ENCODE measurements at regions not wholly inside any gene's neighbourhood (a gene's known extent, or its start where the extent isn't known, plus 50 kb on each side); places are given as distances from the start of the nearest gene placed in this dataset.

GRCh38 chr6:90382760-90383159 is 86.1 kb upstream of the BACH2 start:
- no peak overlapping the region for H3K4me3 Mint-ChIP-seq (ENCODE audit: unreplicated experiment)
- H3K36me3 Mint-ChIP-seq (ENCODE audit: low read depth, unreplicated experiment): no peaks in the 10 kb centered on the region
- Histone ChIP-seq H3K4me2 (ENCODE audit: low read length) (no peak overlapping the region), H3K9ac (ENCODE audit: low read length) (no peak overlapping the region), H3K9me3 (ENCODE audit: insufficient read depth, low read depth, low read length) (no peaks in the 10 kb centered on the region), H3K4me1 (ENCODE audit: insufficient read depth, low read length) (peaks cover 8% of the 10 kb centered on the region), H3K36me3 (ENCODE audit: insufficient read depth, low read length) (no peaks in the 10 kb centered on the region), H3K79me2 (ENCODE audit: insufficient read depth, low read length) (no peaks in the 10 kb centered on the region), H2AFZ (ENCODE audit: low read depth, low read length) (no peak overlapping the region), H3K27me3 (ENCODE audit: insufficient read depth, low read length) (no peaks in the 10 kb centered on the region), H3K4me3 (ENCODE audit: insufficient read depth, low read depth, low read length) (no peak overlapping the region), H4K20me1 (ENCODE audit: insufficient read depth, low read length) (no peaks in the 10 kb centered on the region), H3K27ac (ENCODE audit: low read depth, low read length) (no peak overlapping the region)
- FAIRE-seq: no peak
- H3K9me3 Mint-ChIP-seq (ENCODE audit: unreplicated experiment): no peaks in the 10 kb centered on the region
- H3K27ac Mint-ChIP-seq (ENCODE audit: unreplicated experiment): no peak overlapping the region
- DNase-seq (ENCODE audit: low read depth): no peak
- no peaks in the 10 kb centered on the region for H3K27me3 Mint-ChIP-seq (ENCODE audit: low read depth, unreplicated experiment)
- no peak for TF ChIP-seq EZH2 (IDR thresholded peaks at IDR 0.05; ENCODE audit: insufficient read depth, low read length)
- TF ChIP-seq CTCF (IDR thresholded peaks at IDR 0.05; ENCODE audit: insufficient read depth, low read depth, low read length): no peak
- peaks cover 13% of the 10 kb centered on the region for H3K4me1 Mint-ChIP-seq (ENCODE audit: low read depth, unreplicated experiment)

- DNase-seq (ENCODE audit: low read depth) (peak; percentile 92), FAIRE-seq (peak; percentile 76)
- H3K27ac ChIP-seq (ENCODE audit: low read depth, low read length): peak overlapping the region; percentile 84
- no peaks in the 10 kb centered on the region for H3K27me3 ChIP-seq (ENCODE audit: insufficient read depth, low read length)
- Mint-ChIP-seq H3K27ac (ENCODE audit: unreplicated experiment) (peak overlapping the region; percentile 83), H3K4me3 (ENCODE audit: unreplicated experiment) (peak overlapping the region; percentile 67), H3K27me3 (ENCODE audit: low read depth, unreplicated experiment) (no peaks in the 10 kb centered on the region), H3K9me3 (ENCODE audit: unreplicated experiment) (no peaks in the 10 kb centered on the region), H3K4me1 (ENCODE audit: low read depth, unreplicated experiment) (peaks cover 16% of the 10 kb centered on the region), H3K36me3 (ENCODE audit: low read depth, unreplicated experiment) (no peaks in the 10 kb centered on the region)
- H3K79me2 ChIP-seq (ENCODE audit: insufficient read depth, low read length): no peaks in the 10 kb centered on the region
- peak overlapping the region; percentile 37 for H2AFZ ChIP-seq (ENCODE audit: low read depth, low read length)
- H3K36me3 ChIP-seq (ENCODE audit: insufficient read depth, low read length): no peaks in the 10 kb centered on the region
- H3K4me2 ChIP-seq (ENCODE audit: low read length): peak overlapping the region; percentile 69
- no peaks in the 10 kb centered on the region for H4K20me1 ChIP-seq (ENCODE audit: insufficient read depth, low read length)
- no peaks in the 10 kb centered on the region for H3K9me3 ChIP-seq (ENCODE audit: insufficient read depth, low read depth, low read length)
- H3K4me1 ChIP-seq (ENCODE audit: insufficient read depth, low read length): peaks cover 14% of the 10 kb centered on the region
- no peak overlapping the region for H3K4me3 ChIP-seq (ENCODE audit: insufficient read depth, low read depth, low read length)
- TF ChIP-seq EZH2 (IDR thresholded peaks at IDR 0.05; ENCODE audit: insufficient read depth, low read length) (no peak), CTCF (IDR thresholded peaks at IDR 0.05; ENCODE audit: insufficient read depth, low read depth, low read length) (no peak)
- H3K9ac ChIP-seq (ENCODE audit: low read length): peak overlapping the region; percentile 51
Measured at GRCh38 chr6:90375681-90376439, 79.2 kb upstream of the BACH2 start.

GRCh38 chr6:90374201-90374600 is 77.6 kb upstream of the BACH2 start:
- H3K36me3 Mint-ChIP-seq (ENCODE audit: low read depth, unreplicated experiment): no peaks in the 10 kb centered on the region
- no peaks in the 10 kb centered on the region for H3K27me3 Mint-ChIP-seq (ENCODE audit: low read depth, unreplicated experiment)
- H3K4me3 ChIP-seq (ENCODE audit: insufficient read depth, low read depth, low read length): no peak overlapping the region
- peaks cover 31% of the 10 kb centered on the region for H3K4me1 Mint-ChIP-seq (ENCODE audit: low read depth, unreplicated experiment)
- H3K36me3 ChIP-seq (ENCODE audit: insufficient read depth, low read length): no peaks in the 10 kb centered on the region
- H3K27ac ChIP-seq (ENCODE audit: low read depth, low read length): no peak overlapping the region
- no peak overlapping the region for H3K4me3 Mint-ChIP-seq (ENCODE audit: unreplicated experiment)
- no peak overlapping the region for H3K27ac Mint-ChIP-seq (ENCODE audit: unreplicated experiment)
- H2AFZ ChIP-seq (ENCODE audit: low read depth, low read length): no peak overlapping the region
- no peaks in the 10 kb centered on the region for H3K9me3 Mint-ChIP-seq (ENCODE audit: unreplicated experiment)
- no peaks in the 10 kb centered on the region for H4K20me1 ChIP-seq (ENCODE audit: insufficient read depth, low read length)
- no peaks in the 10 kb centered on the region for H3K9me3 ChIP-seq (ENCODE audit: insufficient read depth, low read depth, low read length)
- H3K4me2 ChIP-seq (ENCODE audit: low read length): no peak overlapping the region
- TF ChIP-seq CTCF (IDR thresholded peaks at IDR 0.05; ENCODE audit: insufficient read depth, low read depth, low read length) (no peak), EZH2 (IDR thresholded peaks at IDR 0.05; ENCODE audit: insufficient read depth, low read length) (no peak)
- FAIRE-seq (no peak), DNase-seq (ENCODE audit: low read depth) (no peak)
- H3K79me2 ChIP-seq (ENCODE audit: insufficient read depth, low read length): no peaks in the 10 kb centered on the region
- H3K27me3 ChIP-seq (ENCODE audit: insufficient read depth, low read length): no peaks in the 10 kb centered on the region
- H3K4me1 ChIP-seq (ENCODE audit: insufficient read depth, low read length): peaks cover 24% of the 10 kb centered on the region
- H3K9ac ChIP-seq (ENCODE audit: low read length): no peak overlapping the region
